MCF 10A (cell line): ENCODE measurements at regions not wholly inside any gene's neighbourhood (a gene's known extent, or its start where the extent isn't known, plus 50 kb on each side); places are given as distances from the start of the nearest gene placed in this dataset.

Experiments
- BruUV-seq: library from RNA; stranded (reverse); fragments of 400-500 nt; replicated peaks from 2 replicates; lab custom pipeline; 2021; lab: Mats Ljungman, UMichigan
- CTCF ChIA-PET: fragments of 300-600 bp; sonication (Branson Sonifier 250); formaldehyde crosslinking; extraction: SDS; loops from one replicate; lab custom pipeline; 2021; ENCODE audit warnings: antibody characterized with exemption, inconsistent platforms; lab: Yijun Ruan, JAX
- POLR2A ChIA-PET: fragments of 300-600, 350-650 bp; sonication (Branson Sonifier 250); formaldehyde crosslinking; extraction: SDS; loops from one replicate; lab custom pipeline; 2020; ENCODE audit warnings: antibody characterized with exemption, inconsistent platforms; lab: Yijun Ruan, JAX
- DNase-seq: peaks from one replicate; pipeline ENCODE4 v3.0.0-alpha.2; 2018; ENCODE audit not compliant: unreplicated experiment
- H3K27ac Mint-ChIP-seq: one replicate; pipeline ENCODE4 v1.8.0; 2022; ENCODE audit warnings: mild to moderate bottlenecking, low read depth, mixed read lengths; ENCODE audit not compliant: unreplicated experiment
- H3K27me3 Mint-ChIP-seq: one replicate; pipeline ENCODE4 v1.8.0; 2022; ENCODE audit warnings: mixed read lengths; ENCODE audit not compliant: insufficient read depth, unreplicated experiment
- H3K36me3 Mint-ChIP-seq: one replicate; pipeline ENCODE4 v1.8.0; 2022; ENCODE audit warnings: mild to moderate bottlenecking, moderate library complexity, mixed read lengths; ENCODE audit not compliant: insufficient read depth, unreplicated experiment
- H3K4me1 Mint-ChIP-seq: one replicate; pipeline ENCODE4 v1.8.0; 2022; ENCODE audit warnings: mixed read lengths; ENCODE audit not compliant: insufficient read depth, unreplicated experiment
- H3K4me3 Mint-ChIP-seq: one replicate; pipeline ENCODE4 v1.8.0; 2022; ENCODE audit warnings: mild to moderate bottlenecking, moderate library complexity, mixed read lengths; ENCODE audit not compliant: unreplicated experiment
- H3K9me3 Mint-ChIP-seq: one replicate; pipeline ENCODE4 v1.8.0; 2022; ENCODE audit warnings: mixed read lengths; ENCODE audit not compliant: unreplicated experiment
- CTCF ChIP-seq: fragments of 200-600 bp; IDR thresholded peaks from one replicate; pipeline ENCODE4 v1.8.0; 2022; ENCODE audit warnings: antibody characterized with exemption, mild to moderate bottlenecking; ENCODE audit not compliant: unreplicated experiment
- intact Hi-C: fragments of 100-400 bp; cut with micrococcal nuclease; formaldehyde crosslinking; loops from 2 replicates; pipeline ENCODE4 v1.14.1; 2022

- H3K27ac Mint-ChIP-seq = no peak overlapping the region
- no peak for TF ChIP-seq CTCF
- ChIA-PET POLR2A (no interaction called here), CTCF (interaction anchor here (0.9 kb wide), 1 partner anchor 50 kb away, joined by 4 read pairs; no protein-coding TSS in a partner anchor)
- intact Hi-C loops = no loop called here
- no peaks in the 10 kb centered on the region for H3K36me3 Mint-ChIP-seq
- peaks cover 12% of the 10 kb centered on the region for H3K27me3 Mint-ChIP-seq
- DNase-seq = no peak
- H3K4me1 Mint-ChIP-seq = no peaks in the 10 kb centered on the region
- H3K9me3 Mint-ChIP-seq = no peaks in the 10 kb centered on the region
- no peak overlapping the region for H3K4me3 Mint-ChIP-seq
- no TSS peak for BruUV-seq
These were observed 849.8 kb downstream of the NSUN3 start for GRCh38 chr3:94912656-94913055.

DNA sequence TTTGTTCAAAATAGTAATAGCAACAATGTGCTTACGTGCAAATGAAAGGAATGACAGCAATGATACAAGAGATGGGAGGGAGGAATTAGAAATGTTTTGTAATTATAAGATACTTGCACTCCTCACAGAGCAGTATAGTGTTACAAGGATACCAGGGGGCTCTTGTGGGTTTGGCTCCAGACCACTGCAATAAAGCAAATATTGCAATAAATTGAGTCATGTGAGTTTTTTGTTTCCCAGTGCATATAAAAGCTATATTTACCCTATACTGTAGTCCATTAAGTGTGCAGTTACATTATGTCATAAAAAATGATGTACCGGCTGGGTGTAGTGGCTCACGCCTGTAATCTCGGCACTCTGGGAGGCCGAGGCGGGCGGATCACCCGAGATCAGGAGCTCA is 864.3 kb downstream of the NSUN3 start:
- BruUV-seq = no TSS peak
- Mint-ChIP-seq H3K4me3 (no peak overlapping the region), H3K9me3 (no peaks in the 10 kb centered on the region), H3K27me3 (no peaks in the 10 kb centered on the region), H3K4me1 (peaks cover 7% of the 10 kb centered on the region), H3K27ac (no peak overlapping the region), H3K36me3 (no peaks in the 10 kb centered on the region)
- no peak for DNase-seq
- ChIA-PET CTCF (no interaction called here), POLR2A (no interaction called here)
- intact Hi-C loops = no loop called here
- TF ChIP-seq CTCF = no peak

DNA sequence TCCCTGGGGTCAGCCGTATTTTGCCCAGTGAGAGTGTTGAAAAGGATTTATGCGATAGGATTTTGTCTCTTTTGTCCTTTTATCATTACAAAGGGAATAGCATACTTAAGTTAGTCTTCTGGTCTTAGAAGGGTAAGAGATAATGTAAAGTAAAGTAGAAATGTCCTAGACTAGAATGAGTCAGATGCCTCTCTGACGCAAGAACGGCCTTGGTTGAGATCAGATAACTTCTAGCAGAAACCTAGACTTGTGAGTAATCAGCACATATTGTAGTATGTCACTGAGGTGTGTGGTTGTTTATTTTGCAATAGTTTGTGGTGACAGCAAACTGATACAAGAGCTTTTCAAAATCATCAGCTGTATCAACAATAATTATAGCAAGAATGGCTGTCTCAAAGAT is 866.1 kb downstream of the NSUN3 start:
- Mint-ChIP-seq H3K4me1 (peaks cover 7% of the 10 kb centered on the region), H3K4me3 (no peak overlapping the region), H3K27me3 (no peaks in the 10 kb centered on the region), H3K36me3 (no peaks in the 10 kb centered on the region), H3K9me3 (no peaks in the 10 kb centered on the region), H3K27ac (peak overlapping the region; percentile 64)
- TF ChIP-seq CTCF = no peak
- intact Hi-C loops = no loop called here
- ChIA-PET POLR2A (no interaction called here), CTCF (no interaction called here)
- BruUV-seq = no TSS peak
- peak; percentile 93 for DNase-seq

DNA sequence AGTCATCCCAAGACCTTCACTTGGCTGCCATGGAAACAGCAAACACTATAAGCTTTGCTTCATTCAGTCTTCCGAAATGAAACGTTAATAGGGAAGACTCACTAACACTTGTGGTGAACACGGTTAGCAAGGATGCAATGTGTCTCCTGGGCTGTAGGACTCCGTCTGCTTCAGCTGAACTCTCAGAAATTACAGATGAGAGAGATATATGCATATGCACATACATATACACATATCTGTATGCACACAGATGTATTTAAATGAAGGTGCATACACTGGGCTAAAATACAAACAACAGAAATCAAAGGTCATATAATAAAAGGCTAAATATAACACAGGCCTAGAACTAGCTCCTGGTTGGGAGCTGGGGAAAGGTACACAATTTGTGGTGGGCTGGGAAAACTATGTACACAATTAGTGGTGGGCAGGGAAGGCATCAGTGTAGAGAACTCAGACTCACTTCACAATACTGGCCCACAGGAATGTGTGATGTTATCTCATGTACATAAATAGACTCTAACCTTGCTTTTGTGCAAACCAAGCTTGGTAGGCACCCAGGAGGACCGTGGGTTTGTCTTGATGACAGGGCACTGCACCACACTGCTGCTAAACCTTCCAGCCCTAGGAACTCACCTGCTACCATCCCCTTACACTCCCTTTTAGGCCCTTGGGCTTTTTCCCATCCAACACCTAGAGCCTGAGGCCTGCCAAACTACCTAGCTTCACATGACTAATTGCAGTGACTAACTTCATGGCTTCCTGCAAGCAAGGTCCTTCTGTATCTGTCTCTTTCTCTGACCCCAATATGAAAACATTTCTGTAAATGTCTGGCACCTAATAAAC is 873.1 kb downstream of the NSUN3 start:
- intact Hi-C loops = no loop called here
- no peak for TF ChIP-seq CTCF
- POLR2A ChIA-PET = interaction anchor here (0.6 kb wide), 1 partner anchor 323 kb away, joined by 3 read pairs; no protein-coding TSS in a partner anchor

More for the DNA sequence above, 873.1 kb downstream of the NSUN3 start:
- H3K4me3 Mint-ChIP-seq = no peak overlapping the region
- CTCF ChIA-PET = interaction anchor here (0.7 kb wide), 1 partner anchor 214 kb away, joined by 3 read pairs; no protein-coding TSS in a partner anchor
- no TSS peak for BruUV-seq
- H3K36me3 Mint-ChIP-seq = no peaks in the 10 kb centered on the region
- DNase-seq = peak; percentile 16
- peaks cover 11% of the 10 kb centered on the region for H3K4me1 Mint-ChIP-seq
- peaks cover 9% of the 10 kb centered on the region for H3K9me3 Mint-ChIP-seq
- H3K27me3 Mint-ChIP-seq = no peaks in the 10 kb centered on the region
- H3K27ac Mint-ChIP-seq = no peak overlapping the region
